Activated CD4-positive, CD25-positive, alpha-beta regulatory T cell treated with anti-CD3 and anti-CD28 coated beads, Interleukin-2, amount 50 U/mL, for 72 hours (primary cell): ENCODE measurements at regions not wholly inside any gene's neighbourhood (a gene's known extent, or its start where the extent isn't known, plus 50 kb on each side); places are given as distances from the start of the nearest gene placed in this dataset.

Experiments
- DNase-seq: peaks from one replicate; pipeline ENCODE4 v3.0.0; 2021

GRCh38 chr14:24692382-24693352 is 58.7 kb upstream of the GZMB start:
- no peak for DNase-seq

- DNase-seq: no peak
These were observed 56.5 kb upstream of the GZMB start for GRCh38 chr14:24690492-24690891.

- DNase-seq: no peak
These were observed 54.2 kb upstream of the GZMB start for GRCh38 chr14:24688030-24688658.
